NCI-H1694 (cell line): ENCODE measurements at regions not wholly inside any gene's neighbourhood (a gene's known extent, or its start where the extent isn't known, plus 50 kb on each side); places are given as distances from the start of the nearest gene placed in this dataset.
A peak's percentile ranks its signal among the peaks of the same experiment; 100 is the strongest.
"Not testable (repeated sequence)": the region's sequence is repeated elsewhere in the genome, so short reads cannot be mapped to it uniquely, and the experiment has no call there.

Experiments
- DNase-seq: peaks from one replicate; lab custom pipeline; 2025; lab: John Stamatoyannopoulos, UW

DNA sequence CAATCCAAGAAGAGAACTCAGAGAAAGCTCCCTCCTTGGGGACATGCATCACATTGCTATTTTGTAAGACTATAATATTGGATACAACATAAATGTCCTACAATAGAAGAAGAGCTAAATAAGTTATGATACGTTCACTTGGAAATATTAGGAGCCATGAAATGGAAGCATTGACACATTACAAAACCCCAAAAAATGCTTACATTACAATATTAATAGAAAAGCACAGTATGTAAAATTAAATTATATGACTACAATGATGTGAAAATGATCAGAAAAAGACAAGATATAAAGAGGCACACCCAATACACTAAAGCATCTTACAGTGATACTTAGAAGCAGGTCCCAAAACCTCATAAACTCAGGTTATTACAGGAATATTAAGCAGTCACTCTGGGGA lies 694.1 kb downstream of the TOX3 start:
- no peak for DNase-seq

DNA sequence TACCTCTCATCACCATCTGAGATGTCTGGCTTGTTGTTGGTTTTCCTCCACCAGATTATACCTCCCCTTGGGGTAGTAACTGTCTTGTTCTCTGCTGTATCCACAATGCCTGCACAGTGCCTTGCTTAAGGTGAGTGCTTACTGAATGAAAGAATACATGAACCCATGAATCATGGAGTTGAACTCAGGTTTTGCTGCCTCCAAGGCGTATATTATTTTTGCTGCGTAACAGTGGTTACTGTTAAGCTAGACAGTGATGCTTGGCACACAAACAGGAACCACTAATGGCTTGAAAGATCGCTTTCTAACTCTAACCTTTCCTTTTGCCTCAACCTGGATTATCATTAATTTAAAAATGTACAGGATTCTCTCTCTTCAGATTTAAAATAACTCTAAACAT lies 695.8 kb downstream of the TOX3 start:
- DNase-seq = no peak

DNA sequence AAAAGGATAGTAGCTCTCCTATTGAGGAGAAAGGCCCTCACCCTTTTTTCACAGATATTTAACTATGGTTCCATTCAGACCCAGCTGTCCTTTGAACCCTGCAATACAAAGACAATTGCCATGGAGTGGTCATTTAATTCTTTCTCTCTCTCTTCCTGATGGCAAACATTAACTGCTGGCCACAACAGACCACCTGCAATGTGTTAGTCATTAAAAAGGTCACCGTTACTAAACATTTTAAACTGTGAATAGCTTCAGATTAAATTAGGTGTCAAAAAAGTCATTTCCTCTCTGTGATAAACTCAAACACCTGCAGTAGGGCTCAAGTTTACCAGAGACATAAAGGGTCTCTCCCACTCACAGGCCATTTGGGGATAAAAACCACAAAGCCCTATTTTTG lies 697.2 kb downstream of the TOX3 start:
- DNase-seq = no peak

DNA sequence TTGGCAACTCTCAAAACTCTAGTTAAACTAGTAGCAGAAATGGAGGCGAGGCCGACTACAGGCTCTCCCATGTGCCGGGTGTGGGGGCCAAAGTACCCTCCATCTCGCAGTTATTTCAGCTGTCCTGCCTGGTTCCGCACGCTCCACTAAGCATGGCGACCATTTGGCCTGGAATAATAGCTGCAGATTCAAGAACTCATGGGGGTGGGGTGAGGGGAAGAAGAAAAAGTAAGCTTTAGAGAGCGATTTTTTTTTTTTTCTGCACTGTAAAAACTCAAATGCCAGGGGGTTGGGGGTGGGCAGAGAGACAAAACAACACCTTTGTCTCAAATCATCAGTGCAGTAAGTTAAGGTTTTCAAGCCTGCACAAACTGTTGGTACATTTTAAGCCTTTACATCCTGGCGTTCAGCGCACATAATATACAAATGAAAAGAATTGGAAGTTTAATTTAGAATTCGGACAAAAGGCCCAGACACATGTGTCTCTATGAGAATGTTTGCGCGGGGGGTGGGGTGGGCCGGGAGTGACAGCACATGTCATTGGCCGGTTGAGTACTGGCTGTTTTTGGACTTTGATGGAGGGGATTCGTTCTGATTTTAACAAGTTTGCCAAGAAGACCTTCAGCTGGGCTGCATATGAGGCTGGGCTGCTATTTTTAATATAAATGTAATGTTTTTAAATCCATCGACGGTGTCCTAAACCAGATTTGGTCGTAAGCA lies 694.7 kb upstream of the SALL1 start:
- DNase-seq = no peak

DNA sequence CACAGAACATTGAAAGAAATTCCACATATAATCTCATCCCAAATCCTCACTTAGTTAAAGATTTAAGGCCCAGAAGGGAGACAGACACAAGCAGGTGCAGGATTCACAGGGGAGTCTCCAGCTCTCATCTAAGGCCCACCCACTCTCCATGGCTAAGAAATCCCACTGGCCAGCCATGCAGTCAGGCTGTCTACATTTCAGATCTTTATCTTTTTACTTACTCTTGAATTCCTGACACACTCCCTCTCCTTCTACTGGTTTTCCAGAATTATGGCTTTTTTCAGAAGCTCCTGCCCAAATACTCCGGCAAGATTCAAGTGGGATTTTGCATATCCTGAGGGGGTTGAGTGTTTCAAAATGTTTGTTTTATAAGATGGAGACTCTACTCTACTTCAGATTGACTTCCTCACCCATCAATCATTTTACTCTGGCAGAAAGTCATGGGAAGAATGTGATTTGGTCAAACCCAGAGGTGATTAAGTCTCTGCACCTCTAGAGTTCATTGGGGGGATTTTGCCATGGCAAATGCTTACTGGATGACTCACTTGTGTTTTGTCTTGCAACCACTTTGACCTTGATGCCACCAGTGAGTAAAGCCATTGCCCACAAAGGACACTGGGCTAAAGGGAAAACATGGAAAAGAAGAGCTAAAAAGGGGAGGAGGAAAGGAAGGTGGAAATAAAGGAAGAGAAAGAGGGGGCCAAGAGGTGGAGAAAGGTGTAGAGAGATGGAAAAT lies 688.8 kb upstream of the SALL1 start:
- no peak for DNase-seq

DNA sequence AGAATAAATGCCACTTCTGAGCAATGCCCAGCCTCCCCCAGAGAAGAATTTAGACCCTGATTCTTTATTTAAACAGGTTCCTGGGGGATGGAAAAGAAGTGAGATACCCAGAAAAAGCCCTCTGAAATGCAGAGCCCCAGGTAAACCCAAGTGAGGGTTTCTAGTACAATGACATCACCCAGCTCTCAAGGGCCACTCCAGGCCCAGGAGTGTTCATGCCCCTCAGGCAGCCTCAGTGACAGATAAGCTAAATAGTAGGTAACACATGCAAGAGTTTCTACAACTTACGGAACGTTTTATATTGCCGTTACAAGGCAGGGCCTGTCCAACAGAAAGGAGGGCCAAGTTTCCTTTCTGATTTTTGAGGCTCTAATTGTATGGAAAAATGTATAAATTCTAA lies 683.7 kb upstream of the SALL1 start:
- no peak for DNase-seq

DNA sequence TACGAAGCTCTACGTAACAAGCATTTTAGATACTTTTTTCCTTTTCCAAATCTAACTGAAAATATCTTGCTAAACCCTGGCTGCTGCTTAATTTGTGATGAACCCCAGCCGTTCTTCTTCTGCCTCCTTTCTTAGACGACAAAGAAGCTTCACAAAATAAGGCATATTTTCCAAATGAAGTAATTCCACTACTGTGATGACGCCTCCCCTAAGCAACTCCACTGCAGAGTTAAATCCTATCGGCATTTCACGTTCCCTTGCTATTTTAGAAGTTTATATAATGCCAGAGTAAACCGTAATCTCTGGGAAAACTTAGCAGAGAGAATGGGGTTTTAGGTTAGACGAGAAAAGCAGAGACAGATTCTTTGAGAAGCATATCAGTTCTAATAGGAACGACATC lies 683.1 kb upstream of the SALL1 start:
- DNase-seq = no peak

DNA sequence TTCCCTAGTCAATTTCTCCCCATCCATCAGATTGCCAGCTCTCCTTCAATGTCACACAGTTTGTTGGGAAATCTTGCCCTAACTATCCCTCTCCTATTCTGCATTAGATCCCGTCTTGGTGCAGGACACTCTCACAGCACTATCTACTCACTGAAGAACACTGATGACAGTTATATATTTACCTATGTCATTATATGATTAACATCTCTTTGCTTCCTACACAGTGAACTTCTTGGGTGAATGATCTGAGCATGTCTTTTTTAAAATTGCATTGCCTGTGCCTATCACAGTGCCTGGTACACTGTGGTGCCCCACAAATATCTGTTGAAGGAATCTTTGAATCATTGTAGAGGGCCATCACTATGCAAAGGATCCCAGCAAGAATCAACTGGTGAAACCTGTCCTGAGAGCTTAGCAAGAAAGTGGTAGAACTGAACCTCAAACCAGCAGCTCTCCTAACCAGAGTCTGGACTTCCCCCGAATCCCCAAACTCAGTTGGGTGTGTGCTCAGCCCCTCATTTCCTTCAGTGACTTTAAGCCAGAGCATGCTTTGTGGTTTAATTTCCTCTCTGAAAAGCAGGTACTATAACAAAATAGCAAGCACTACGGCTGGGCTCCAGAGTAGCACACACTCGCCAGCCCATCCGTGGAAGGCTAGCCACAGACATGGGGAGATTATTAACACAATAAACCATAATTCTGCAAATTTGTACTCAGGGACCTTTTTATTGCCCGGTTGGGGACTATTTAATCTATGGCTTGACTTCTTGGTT lies 680.7 kb upstream of the SALL1 start:
- no peak for DNase-seq

DNA sequence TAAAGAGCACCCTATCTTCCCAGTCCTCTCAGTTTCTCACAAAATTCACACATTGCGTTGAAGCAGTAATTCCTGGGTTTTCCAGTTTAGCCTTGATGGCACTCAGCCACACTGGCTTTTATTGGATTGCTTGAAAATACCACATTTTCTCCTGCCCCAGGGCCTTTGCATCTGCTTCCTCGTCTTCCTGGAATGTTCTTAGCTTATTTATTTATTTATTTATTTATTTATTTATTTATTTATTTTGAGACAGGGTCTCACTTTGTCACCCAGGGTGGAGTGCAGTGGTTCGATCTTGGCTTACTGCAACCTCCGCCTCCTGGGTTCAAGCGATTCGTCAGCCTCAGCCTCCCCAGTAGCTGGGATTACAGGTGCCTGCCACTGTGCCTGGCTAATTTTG lies 680.0 kb upstream of the SALL1 start:
- not testable (repeated sequence) for DNase-seq

DNA sequence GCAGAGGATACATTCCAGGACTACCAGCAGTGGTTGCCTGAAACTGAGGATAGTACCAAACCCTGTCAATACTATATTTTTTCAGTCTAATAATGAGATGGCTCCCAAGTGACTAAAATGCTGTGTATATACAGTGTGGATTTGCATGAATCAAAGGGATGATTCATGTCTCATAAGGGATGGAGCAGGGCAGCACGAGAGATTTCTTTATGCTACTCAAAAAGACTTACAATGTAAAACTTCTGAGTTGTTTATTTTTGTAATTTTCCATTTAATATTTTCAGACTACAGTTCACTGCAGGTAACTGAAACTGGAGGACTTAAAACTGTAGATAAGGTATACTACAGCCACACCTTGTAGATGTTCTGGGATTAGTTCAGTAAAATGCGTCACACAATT lies 674.7 kb upstream of the SALL1 start:
- DNase-seq = no peak

DNA sequence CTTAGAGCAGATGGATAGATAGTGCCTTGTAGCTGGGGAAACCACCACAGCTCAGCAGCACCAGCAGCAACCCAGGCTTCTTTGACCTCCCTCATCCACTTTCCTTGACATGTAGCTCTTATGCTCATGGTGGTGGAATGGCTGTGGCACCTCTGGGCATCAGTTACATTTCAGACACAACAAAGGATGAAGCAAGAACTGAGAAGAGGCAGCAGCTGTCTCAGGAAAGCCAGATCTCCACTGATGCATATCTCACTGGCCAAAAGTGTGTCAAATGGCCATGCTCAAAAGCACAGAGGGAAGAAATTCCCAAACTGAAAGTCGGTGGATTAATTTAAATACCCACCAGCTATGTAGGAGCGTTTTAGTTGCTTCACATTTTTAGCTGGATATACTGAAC lies 671.4 kb upstream of the SALL1 start:
- no peak for DNase-seq

DNA sequence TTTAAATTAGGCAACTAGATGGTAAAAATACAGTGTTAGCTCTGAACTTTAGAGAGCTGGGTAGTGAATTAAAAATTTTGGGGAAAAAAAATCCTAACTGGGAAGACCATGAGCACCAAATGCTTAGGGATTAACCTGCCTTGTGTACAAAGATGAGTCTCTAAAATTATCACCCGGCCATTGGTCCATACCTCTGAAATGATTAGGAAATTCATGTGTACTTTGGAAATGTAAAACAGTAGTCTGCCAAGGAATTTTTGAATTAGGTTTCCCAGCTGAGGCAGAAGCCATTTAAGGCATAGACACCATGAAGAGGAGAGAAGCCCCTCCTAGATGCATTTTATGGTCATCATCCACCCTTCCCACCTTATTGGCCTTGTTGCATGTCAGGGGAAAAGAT lies 670.5 kb upstream of the SALL1 start:
- DNase-seq = no peak

DNA sequence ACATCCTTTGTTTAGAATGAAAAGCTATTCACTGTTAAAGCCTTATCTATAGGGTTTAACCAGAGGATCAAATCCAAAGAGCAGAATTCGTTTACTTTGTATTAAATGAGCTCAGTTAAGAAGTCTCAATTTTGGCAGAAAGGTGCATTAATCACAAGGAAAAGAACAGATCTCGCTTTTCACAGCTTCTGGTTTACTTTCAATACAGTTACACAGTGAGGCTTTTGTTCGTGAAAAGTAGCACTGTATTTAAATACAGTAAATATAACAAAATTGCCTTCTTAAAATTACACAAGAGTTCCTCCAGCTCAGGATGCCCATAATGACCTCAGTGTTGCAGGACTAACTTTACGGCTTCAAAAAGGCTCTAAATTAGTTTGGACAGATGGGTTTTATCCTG lies 669.1 kb upstream of the SALL1 start:
- no peak for DNase-seq

DNA sequence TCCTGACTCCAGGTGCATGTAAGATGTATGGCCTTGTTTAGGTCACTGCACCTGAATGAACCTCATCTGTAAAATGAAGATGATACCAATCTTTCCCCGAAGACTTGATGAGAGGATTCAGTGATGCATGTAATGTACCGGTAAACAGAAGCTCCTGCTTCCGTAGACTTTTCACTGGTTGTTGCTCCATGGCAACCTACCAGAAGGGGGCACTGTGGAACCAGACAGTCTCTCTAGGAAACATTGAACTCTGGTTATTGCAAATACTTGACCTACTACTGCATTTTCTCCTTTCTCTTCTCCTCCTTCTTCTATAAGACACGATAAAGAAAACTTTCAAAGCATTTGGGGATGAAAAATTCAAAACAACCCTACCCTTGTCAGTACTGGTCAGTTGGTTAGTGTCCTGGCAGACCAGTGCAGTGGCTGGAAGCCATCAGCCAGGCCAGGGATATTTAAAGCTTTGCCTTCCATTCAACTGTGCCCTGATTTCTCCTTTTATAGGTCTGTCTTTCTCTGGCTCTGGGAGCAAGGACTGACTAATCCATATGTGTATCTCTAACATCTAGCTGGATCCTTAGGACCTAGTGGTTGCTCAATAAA lies 667.4 kb upstream of the SALL1 start:
- peak; percentile 45 for DNase-seq

DNA sequence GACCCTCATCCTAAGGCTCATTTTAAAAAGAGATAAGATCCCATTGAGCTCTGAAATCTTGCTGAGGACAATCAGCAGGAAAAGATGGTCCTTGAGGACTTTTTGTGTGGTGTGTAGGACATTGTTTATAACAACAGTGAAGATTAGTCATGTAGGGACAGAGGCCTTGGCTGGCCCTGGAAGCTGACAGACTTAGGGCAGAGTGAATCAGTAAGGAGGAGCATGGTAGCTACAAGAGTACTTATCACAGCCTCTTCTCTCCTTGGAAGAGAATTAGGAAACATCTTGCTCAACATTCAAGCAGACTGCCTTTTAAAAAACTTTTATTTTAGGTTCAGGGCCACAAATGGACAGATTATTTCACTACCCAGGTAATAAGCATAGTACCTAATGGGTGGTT lies 665.9 kb upstream of the SALL1 start:
- no peak for DNase-seq

DNA sequence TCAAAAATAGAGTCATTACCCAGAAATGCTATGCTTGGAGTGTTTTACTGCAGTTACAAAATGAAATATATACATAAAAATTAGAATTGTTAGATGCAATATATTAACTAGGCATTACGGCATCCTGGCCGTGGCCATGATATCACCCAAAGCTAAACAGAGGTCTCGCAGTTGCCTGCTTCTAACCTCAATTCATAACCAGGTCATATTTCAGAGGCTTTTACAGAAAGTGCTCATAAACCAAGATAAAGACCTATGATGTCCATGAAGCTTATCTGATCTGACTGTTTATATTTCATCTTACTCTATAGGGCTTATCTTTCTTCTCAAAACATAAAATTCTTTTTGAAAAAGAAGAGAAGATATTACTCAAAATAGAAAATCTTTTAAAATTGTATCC lies 664.5 kb upstream of the SALL1 start:
- DNase-seq = no peak

DNA sequence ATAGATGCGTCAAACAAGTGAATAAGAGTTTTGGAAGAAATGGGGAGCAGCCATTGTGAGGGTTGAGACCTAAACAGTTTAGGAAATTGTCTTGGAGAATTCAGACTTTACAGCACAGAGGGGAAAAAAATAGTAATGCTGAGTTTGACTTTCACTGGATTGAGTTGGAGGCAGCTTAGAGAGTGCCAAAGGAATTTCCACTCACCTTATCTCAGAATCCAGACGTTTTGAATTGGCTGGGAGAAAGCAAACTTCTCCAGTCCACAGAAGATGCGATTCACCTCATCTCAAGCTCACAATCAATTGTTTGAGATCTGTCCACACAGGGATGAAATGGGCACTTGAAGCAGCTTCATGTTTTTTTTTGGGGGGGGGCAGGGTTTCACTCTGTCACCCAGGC lies 663.5 kb upstream of the SALL1 start:
- no peak for DNase-seq

DNA sequence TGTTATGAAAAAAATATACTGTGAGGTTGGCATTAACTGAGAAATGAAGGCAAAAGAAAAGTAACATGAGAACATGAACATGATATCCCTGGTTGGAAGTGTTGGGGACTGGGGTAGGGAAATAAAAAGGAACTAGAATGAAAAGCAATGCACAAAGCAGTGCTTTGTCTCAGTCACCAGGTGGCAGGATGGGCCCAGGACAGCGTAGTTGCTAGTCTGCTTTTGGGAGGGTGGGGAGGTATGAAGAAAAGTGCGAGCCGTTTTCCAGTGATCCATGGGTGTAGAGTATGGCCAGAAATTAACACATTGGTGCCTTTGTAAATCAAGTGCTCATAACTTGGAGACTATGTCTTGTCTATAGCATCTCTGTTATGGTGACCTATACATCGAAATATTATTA lies 662.5 kb upstream of the SALL1 start:
- DNase-seq = no peak

DNA sequence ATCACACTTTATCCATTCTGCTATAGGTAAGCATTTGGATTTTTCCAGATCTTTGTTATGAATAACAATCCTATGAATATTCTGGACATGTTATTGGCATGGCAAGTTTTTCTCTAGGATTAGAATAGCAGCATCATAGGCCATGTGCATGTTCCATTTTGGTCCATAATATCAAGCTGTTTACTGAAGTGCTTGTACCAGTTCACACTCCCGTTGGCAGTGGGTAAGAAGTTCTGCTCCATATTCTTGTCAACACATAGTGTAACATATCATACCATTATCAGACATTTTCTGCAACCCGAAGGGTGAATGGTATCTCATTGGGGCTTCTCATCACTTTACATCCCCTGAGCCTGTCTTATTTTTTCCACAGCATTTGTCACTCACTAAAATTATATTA lies 661.9 kb upstream of the SALL1 start:
- DNase-seq = no peak

DNA sequence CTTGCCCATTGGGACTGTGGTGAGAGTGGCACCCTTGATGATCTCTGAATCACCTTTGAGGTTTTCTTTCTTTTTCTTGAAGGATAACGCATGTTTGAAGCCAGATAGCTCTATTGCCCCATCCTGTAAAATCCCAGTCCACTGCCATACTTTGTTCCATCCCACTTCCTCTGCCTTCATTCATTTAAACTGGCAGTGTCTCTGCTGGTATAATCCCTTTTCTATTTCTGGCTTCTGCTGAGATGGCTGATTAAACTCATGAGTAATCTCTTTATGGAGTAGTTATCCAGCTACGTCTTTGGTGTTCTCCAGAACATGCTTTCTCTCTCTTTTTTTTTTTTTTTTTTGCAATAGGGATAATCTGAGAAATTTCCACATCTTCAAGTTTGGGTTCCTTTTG lies 656.5 kb upstream of the SALL1 start:
- no peak for DNase-seq

DNA sequence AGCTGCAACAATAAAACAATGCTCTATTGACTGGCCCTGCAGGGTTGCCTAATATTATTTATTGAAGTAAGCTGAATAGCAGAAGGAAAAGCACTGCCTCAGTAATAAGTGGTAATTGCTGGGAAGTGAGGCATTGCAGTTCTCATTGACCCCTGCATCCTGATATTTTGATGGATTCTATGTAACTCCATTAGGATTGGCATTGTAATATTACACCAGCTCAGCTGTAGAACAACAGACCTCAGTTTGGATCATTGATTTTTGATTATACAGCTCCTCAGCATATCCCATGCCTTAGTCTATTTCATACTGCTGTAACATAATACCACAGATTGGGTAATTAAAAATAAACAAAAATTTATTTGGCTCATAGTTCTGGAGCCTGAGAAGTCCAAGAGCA lies 650.6 kb upstream of the SALL1 start:
- DNase-seq = no peak

DNA sequence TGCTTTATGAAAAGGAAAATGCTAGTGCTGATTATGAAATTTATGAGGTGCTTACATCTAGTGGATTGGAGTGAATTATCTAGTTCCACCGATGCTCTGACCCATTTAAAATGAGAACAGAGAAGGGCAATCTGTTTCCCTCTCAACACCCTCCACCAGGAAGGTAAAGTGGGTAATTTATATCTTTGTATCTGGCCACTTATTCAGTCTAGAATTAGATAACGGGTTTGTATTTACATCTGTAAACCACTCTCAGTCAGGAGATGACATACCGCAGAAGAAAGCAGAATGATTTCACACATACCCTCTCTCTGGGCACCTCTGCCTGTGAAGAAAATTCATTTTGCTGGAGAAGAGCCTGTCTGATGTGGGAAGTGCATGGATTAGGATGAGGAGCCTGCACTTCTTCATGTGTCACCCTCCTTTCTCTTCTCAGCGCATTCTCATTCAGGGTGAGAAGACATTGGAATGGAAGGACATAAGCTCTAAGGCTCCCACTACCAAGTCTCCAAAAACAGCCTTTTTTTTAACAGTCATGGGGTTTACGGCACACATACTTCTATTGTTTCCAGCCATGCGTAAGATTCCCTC lies 646.7 kb upstream of the SALL1 start:
- DNase-seq = no peak
